SK-N-SH (cell line): ENCODE measurements at regions not wholly inside any gene's neighbourhood (a gene's known extent, or its start where the extent isn't known, plus 50 kb on each side); places are given as distances from the start of the nearest gene placed in this dataset.

Source experiments
- CHD2 ChIP-seq: fragments of 150-350 bp; IDR thresholded peaks from 2 replicates; pipeline ENCODE4 v1.6.1; 2018; ENCODE audit warnings: low read length; ENCODE audit not compliant: partially characterized antibody
- CTCF ChIP-seq: fragments of 200-600 bp; sonication (generic); IDR thresholded peaks from 2 replicates; pipeline ENCODE4 v1.6.1; 2017; ENCODE audit warnings: antibody characterized with exemption, mild to moderate bottlenecking, moderate library complexity
- GABPA ChIP-seq: IDR thresholded peaks from 2 replicates; pipeline ENCODE4 v1.4.0; 2012; ENCODE audit warnings: low read depth, mild to moderate bottlenecking
- GATA2 ChIP-seq: sonication (generic); formaldehyde crosslinking; IDR thresholded peaks from 2 replicates; pipeline ENCODE4 v1.5.0; 2020; ENCODE audit warnings: mild to moderate bottlenecking, missing genetic modification reagents
- MAX ChIP-seq: IDR thresholded peaks from 2 replicates; pipeline ENCODE4 v1.4.0; 2012; ENCODE audit warnings: low read depth
- POLR2AphosphoS5 ChIP-seq: IDR thresholded peaks from 2 replicates; pipeline ENCODE4 v1.6.1; 2012; ENCODE audit warnings: low read depth, low read length
- REST ChIP-seq: IDR thresholded peaks from 2 replicates; pipeline ENCODE4 v1.6.1; 2012; ENCODE audit warnings: mild to moderate bottlenecking, low read depth, low read length, moderate library complexity
- SMC3 ChIP-seq: IDR thresholded peaks from 2 replicates; pipeline ENCODE4 v1.6.1; 2012; ENCODE audit warnings: low read depth, low read length, improper control_type of control experiment
- TAF1 ChIP-seq: IDR thresholded peaks from 2 replicates; pipeline ENCODE4 v1.6.1; 2012; ENCODE audit warnings: low read depth, mild to moderate bottlenecking, low read length, moderate library complexity, borderline replicate concordance

GRCh38 chr16:17728196-17728595 lies 257.4 kb upstream of the XYLT1 start:
- TF ChIP-seq CTCF (no peak), CHD2 (no peak), MAX (no peak), POLR2AphosphoS5 (no peak), GATA2 (CRISPR knock-in tag) (no peak), REST (no peak), SMC3 (no peak), GABPA (no peak), TAF1 (no peak)
